GM19043 (cell line): ENCODE measurements at regions not wholly inside any gene's neighbourhood (a gene's known extent, or its start where the extent isn't known, plus 50 kb on each side); places are given as distances from the start of the nearest gene placed in this dataset.
"Not testable (repeated sequence)": the region's sequence is repeated elsewhere in the genome, so short reads cannot be mapped to it uniquely, and the experiment has no call there.

Experiments
- ATAC-seq: cut with Tn5 transposase; IDR thresholded peaks from one replicate; pipeline ENCODE4 v1.9.1; 2021; ENCODE audit warnings: low read depth; ENCODE audit not compliant: unreplicated experiment

DNA sequence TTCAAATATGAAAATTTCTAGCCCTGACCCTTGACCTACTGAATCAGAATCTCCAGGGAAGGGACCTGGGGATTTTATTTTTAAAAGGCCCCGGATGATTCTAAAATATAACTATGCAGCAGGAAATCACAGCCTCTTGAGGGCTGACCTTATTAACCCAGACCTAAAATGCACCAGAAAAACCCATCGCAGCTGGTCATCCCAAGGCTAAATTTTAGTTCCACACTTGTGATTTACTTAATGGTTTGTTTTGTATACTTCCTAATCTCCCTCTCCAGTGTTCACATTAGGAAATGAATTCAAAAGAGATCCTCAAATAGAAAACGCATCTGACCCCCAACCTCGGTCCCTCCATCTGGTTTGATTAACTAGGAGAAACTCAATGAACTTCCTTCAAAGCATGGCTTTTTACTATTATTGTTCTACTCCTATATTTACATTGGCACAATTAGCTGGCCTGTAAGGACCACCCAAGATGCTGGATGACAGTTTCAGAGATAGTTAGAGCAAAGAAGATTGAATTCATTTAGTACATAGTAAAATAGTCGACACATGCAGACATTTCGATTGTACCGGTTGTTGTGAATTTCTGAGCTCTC lies 147.8 kb upstream of the MED14 start:
- ATAC-seq = no peak

DNA sequence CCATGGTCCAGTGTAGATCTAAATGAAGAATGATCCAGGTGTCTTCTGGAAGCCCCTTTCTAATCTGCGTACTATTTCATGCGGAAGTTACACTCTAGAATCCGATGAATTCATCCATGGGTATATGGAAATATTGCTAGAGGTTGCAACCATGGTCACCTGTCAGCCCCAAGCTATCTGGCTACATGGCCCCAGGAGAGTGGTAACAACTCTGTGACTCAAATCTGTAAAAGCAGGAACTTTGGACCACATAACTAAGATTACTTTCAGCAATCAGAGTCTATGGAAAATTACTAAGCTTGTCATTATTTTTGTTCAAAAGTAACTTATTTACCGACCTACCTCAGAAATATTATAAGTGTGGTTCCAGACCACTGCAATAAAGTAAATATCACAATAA lies 150.6 kb upstream of the MED14 start:
- ATAC-seq = no peak

DNA sequence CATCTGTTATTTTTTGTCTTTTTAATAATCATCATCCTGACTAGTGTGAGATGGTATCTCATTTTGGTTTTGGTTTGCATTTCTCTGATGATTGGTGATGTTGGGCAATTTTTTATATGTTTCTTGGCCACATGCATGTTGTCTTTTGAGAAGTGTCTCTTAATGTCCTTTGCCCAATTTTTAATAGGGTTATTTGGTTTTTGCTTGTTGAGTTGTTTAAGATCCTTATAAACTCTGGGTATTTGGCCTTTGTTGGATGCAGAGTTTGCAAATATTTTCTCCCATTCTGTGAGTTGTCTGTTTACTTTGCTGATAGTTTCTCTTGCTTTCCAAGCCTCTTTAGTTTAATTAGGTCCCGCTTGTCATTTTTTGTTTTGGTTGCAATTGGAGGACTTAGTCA lies 152.1 kb upstream of the MED14 start:
- no peak for ATAC-seq

DNA sequence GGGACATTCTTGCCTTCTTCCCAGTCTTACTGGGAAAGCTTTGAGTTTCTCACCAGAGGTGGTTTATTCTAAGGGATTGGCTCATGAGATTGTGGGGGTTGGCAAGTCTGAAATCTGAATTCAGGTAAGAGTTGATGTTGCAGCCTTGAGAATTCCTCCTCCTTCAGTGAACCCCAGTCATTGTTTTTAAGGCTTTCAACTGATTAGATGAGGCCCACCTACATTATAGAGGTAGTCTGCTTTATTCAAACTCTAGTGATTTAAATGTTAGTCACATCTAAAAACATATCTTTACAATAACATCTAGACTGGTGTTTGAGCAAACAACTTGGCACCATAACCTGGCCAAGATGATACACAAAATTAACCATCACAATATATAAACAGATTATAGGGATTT lies 156.5 kb upstream of the MED14 start:
- no peak for ATAC-seq

DNA sequence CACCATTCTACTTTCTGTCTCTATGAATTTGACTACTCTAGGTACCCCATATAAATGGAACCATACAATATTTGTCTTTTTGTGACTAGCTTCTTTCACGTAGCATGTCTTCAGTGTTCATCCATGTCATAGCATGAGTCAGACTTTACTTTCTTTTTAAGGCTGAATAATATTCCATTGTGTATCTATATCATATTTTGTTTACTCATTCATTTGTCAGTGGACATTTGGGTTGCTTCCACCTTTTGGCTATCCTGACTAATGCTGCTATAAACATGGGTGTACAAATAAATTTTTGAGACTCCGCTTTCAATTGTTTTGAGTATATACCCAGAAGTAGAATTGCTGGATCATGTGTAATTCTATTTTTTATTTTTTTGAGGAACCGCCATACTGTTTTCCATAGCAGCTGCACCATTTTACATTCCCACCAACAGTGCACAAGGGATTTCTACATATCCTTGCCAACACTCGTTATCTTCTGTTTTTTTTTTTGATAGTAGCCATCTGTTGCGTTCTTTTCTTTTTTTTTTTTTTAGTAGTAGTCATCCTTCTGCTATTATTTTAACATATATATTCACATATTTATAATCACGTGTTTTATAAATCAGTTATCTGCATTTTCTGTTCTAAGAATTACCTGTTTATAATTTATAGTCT lies 158.0 kb upstream of the MED14 start:
- no peak for ATAC-seq

DNA sequence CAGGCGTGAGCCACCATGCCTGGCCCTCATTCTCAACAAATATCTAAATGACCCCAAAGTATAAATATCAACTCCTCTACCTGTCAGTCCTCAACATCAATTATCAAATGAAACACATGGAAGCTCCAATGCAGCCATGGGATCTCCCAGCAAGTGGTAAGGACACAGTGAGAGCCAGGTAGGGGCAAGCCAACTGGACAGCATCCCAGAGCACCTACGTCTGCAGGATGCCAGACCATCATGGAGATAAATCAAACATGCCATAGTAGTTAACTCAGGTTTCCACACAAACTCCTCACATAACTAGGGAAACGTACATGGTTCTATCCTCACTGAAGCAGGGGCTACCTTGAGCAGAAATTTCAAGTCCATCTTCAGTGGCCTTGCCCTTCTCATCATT lies 159.9 kb upstream of the MED14 start:
- ATAC-seq = no peak

DNA sequence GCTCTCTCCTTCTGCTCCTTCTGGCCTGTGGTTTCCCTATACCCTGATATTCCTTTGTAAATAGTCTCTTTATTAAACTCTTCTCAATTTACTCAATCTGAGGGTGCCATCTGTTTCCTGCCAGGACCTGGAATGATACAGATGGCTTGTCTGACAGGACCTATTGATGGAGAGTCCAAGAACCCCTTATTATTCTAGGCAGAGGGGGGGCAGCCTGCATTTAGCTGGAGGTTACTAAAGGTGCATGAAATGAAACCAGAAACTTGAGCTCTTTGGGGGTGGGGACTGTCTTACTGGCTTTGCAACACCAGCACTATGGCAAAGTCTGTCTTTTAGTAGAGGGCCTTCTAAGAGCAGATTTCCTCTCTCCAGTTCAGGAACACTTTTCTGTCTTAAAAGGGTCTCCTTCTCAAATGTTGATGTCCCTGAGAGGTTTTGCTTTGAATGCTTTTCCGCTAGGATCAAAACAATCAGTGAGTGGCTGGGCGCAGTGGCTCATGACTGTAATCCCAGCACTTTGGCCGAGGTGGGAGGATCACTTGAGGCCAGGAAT lies 162.5 kb upstream of the MED14 start:
- ATAC-seq = no peak

DNA sequence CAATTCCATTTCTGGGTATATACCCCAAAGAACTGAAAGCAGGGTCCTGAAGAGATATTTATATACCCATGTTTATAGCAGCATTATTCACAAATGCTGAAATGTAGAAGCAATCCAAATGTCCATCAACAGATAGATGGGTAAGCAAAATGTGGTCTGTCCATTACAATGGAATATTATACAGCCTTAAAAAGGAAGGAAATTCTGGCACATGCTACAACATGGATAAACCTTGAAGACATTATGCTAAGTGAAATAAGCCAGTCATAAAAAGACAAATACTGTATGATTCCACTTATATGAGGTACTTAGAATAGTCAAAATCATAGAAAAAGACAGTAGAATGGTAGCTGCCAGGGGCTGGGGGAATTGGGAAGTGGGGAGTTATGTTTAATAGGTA lies 169.4 kb upstream of the MED14 start:
- not testable (repeated sequence) for ATAC-seq

DNA sequence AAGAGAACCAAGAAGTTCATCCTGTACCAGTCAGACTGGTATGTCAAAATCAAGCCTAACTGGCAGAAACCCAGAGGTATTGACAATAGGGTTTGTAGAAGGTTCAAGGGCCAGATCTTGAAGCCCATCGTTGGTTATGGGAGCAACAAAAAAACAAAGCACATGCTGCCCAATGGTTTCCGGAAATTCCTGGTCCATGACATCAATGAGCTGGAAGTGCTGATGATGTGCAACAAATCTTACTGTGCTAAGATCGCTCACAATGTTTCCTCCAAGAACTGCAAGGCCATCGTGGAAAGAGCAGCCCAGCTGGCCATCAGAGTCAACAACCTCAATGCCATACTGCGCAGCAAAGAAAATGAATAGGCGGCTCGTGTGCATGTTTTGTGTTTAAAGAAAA lies 172.7 kb upstream of the MED14 start:
- ATAC-seq = no peak

DNA sequence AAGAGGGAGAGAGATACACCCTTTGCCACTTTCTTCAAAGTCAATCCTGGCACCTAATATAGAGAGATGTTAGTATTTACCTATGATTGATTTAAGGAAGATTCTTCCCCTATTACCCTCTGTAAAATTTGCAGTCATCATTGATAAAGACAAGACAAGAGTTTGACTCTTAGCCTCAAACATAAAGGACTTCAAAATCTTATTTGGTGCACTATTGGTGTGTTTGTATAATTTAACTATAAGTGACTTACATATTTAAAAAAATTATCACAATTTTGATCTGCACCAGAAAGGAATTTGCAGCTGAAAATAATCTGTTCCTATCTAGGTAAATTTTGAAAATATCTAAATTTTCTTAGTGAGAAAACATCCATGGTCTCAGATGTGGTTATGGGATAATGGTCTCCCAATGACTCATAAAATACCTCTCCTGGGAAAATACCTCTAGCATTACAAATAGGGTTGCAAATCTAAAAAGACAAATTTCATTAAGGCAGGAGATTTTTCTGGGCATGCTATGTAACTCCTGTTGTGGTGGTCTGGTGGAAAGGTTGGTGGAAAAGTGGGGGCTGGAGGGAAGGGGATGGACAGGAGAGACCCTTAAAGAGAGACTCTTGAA lies 173.6 kb upstream of the MED14 start:
- no peak for ATAC-seq

DNA sequence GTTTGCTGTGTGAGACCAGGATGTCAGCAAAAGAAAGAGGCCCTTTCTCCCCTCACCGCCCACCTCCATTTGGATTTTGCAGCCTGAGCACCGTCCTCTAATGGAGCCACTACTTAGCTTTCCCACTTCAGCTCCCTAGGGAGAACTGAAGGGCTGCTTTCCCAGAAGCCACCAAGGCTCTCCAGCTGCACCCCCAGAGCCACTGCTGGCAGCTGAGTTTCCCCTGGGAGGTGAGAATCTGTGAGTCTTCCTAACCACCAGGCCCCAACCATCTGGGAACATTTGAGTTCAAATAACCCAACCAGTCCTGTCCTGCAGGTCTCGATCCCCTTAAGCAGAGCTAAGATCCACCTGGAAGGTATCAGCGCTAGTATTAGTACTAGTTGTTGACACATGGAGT lies 173.1 kb upstream of the USP9X start:
- ATAC-seq = no peak

DNA sequence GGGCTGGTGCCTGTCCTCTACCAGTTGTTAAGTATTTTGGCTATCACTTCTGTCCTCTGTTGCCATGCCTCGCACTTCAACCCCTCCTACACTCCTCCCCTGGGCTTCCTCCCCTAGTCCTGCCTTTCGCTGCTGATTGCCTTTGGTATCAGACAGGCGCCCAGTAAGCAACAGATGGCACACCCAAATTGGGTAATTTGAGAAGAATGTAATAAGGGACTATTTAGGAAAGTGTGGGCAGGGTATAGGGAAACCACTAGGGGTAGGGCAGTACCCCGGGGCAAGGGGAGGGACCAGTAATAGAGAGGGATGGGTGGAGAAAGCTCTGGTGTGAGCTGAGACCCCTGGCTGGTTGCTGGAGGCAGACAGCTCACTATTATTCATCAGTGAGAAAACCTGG lies 172.7 kb upstream of the USP9X start:
- no peak for ATAC-seq

DNA sequence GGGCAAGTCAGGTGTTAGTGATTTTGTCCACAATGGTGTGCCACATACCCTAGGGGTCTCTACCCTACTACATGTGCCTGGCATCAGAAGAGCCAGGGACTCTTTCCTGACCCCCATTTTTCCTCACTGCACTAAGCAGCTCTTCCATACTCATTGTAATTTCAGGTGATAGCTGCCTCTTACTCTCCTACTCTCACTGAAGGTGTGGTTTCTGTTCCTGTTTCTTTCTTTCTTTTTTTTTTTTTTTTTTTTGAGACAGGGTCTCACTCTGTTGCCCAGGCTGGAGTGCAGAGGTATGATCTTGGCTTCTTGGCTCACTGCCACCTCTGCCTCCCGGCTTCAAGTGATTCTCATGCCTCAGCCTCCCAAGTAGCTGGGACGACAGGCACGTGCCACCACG lies 164.9 kb upstream of the USP9X start:
- no peak for ATAC-seq

DNA sequence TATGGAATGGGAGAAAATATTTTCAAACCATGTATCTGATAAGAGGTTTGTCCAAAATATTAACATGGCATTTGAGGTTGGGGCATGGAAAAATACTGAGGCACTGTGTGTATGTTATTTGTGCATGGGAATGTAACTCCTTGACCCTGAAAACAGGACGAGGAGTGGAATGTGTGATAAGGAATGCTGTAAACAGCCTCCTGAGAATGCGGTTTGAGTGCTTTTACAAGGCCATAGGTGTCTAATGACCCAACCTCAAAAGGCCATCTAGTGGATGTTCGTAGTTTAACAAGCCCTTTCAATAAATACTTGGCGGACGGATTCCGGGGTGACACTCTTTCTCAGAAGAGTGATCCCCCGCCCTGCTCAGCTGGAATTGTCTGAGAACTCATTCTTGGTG lies 162.9 kb upstream of the USP9X start:
- no peak for ATAC-seq

DNA sequence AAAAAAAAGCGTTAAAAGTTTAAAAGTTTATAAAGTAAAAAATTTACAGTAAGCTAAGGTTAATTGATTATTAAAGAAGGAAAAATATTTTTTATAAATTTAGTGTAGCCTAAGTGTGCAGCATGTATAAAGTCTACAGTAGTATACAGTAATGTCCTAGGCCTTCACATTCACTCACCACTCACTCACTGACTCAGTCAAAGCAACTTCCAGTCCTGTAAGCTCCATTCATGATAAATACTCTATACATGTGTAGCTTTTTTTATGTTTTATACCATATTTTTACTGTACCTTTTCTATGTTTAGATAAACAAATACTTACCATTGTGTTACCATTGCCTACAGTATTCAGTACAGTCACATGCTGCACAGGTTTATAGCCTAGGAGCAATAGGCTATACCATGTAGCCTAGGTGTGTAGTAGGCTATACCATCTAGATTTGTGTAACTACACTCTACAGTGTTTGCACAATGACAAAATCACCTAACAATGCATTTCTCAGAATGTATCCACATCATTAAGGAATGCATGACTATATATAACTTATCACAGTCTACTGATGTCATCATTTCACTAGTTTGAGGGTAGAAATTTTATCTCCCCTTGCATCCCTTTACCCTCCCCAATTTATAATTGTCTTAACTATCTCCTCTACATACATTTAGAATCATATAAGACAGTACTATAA lies 158.4 kb upstream of the USP9X start:
- not testable (repeated sequence) for ATAC-seq

DNA sequence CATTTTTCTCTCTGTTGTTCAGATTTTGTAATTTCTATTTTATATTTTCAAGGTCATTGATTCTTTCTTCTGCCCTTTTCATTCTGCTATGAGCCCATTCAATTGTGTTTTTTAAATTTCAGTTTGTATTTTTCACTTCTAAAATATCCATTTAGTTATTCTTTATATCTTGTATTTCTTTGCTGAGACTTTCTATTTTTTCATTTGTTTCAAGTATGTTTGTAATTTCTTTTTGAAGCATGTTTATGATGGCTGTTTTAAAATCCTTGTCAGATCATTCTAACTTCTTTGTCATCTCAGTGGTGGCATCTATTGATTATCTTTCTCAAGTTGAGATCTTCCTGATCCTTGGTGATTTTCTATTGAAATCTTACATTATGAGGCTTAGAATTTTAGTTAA lies 157.2 kb upstream of the USP9X start:
- ATAC-seq = no peak

DNA sequence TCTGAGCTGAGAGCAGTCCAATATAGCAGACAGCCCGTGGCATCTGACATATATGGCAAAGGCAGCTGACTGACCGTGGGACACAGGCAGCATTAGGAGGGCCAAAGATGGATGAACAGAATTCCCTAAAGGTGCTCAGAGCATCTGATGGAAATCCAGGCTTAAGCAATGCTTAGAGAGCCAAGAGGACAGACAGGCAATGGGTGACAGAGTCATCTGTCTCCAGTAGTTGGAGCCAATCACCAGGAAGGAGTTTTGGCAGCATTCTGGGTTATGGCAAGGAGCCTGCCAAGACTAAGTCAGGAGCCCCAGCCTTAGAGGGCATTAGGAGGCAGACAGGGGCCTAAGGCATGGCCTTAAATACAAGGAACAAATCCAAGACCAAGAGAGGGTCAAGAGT lies 153.3 kb upstream of the USP9X start:
- ATAC-seq = no peak

DNA sequence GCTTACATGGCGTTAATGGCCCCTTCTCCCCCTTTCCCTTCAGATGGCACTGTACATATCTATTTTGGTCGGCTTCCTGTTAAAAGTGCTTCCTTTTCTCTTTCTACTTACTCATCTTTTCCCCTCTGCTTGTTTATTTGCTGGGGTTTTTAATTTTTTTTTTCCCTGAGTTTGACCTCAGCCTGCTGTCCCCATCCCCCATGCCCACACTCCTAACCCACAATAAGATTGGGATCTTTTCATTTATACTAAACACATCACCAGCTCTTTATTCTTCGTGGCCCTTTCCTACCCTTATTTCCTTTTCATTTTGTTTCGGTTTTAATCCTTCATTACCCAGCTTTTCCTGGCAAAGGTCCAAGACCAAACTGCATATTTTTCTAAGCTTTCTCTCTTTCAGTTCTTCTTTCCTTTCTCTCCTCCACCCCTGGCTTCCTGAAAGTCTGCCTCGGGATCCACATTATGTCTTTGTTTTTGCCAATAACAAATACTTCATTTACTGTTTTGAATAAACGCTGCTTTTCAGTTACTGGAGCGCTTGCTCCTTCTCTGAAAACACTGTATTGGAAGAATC lies 152.0 kb upstream of the USP9X start:
- ATAC-seq = no peak

DNA sequence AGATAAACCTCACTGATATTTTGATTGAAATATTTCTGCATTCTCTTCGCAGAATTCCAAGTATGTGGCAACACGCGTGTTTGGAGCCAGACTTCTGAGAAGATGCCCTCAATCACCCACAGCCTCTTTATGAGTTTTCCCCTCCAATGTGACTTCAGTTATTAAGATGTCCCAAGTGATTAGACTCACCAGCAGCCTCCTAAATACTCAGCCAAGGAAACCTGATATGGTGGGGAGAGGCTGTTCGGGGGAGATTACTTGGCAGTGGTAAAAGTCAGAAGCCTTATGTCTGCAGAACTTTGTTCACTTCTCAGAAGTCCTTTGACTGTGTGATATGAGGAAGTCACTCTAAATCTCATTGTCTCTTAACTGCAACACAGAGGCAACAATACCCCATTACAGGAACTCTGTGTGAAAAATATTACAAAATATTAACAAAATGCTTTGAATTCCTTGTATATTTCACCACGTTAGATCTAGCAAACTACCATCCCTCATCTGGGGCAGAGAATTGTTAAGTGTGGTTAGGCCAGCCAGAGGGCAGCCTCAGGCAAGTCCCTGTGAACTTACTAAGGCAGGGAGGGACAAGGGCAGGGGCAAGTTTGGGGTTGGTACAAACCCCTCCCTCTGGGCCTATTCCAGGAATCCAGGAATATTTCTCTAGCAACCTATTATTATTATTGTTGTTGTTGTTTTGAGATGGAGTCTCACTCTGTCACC lies 151.4 kb upstream of the USP9X start:
- no peak for ATAC-seq

DNA sequence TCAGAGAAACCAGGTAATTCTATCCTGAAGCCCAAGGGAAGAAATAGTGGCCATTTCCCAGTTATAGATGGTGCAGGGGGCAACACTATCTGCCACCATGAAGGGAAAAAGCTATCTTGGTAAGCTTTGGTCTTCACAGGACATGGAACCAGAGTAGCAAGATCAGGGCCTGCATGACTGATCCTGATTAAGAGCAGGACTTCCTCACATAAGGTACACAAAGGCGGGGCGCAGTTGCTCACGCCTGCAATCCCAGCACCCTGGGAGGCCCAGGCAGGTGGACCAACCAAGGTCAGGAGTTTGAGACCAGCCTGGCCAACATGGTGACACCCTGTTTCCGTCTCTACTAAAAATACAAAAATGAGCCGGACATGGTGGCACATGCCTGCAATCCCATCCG lies 148.4 kb upstream of the USP9X start:
- no peak for ATAC-seq

DNA sequence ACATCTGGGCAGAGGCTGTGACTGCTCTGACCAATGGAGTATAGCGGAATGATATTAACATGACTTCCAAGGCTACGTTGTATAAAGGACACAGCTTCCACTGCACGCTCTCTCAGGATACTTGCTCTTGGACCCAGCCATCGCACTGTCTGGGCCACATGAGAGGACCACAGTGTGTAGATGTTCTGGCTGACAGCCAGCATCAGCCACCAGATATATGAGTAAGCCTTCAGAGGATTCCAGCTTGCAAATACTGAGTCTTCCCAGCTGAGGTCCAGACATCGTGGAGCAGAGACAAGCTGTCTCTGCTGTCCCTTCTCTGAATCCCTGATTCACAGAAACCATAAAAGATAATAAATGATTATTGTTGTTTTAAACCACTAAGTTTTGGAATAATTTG lies 146.8 kb upstream of the USP9X start:
- no peak for ATAC-seq
